Activated T-helper 17 cell treated with anti-CD3 and anti-CD28 coated beads, Interleukin-2, amount 50 U/mL, for 72 hours (primary cell): ENCODE measurements at regions not wholly inside any gene's neighbourhood (a gene's known extent, or its start where the extent isn't known, plus 50 kb on each side); places are given as distances from the start of the nearest gene placed in this dataset.

Experiments
- ATAC-seq: fragments of 150-1000 bp; cut with Tn5 transposase; replicated peaks from 2 replicates; pipeline ENCODE4 v1.10.0; 2021; ENCODE audit warnings: mild to moderate bottlenecking, moderate library complexity
- H3K27ac Mint-ChIP-seq: one replicate; pipeline ENCODE4 v1.8.0; 2022; ENCODE audit warnings: mixed read lengths
- H3K27me3 Mint-ChIP-seq: one replicate; pipeline ENCODE4 v1.8.0; 2022; ENCODE audit warnings: mixed read lengths
- H3K36me3 Mint-ChIP-seq: one replicate; pipeline ENCODE4 v1.8.0; 2022; ENCODE audit warnings: low read depth, mild to moderate bottlenecking, mixed read lengths
- H3K4me1 Mint-ChIP-seq: one replicate; pipeline ENCODE4 v1.8.0; 2022; ENCODE audit warnings: mixed read lengths
- H3K4me3 Mint-ChIP-seq: one replicate; pipeline ENCODE4 v1.8.0; 2022; ENCODE audit warnings: mild to moderate bottlenecking, mixed read lengths
- H3K9me3 Mint-ChIP-seq: one replicate; pipeline ENCODE4 v1.8.0; 2022; ENCODE audit warnings: mixed read lengths

DNA sequence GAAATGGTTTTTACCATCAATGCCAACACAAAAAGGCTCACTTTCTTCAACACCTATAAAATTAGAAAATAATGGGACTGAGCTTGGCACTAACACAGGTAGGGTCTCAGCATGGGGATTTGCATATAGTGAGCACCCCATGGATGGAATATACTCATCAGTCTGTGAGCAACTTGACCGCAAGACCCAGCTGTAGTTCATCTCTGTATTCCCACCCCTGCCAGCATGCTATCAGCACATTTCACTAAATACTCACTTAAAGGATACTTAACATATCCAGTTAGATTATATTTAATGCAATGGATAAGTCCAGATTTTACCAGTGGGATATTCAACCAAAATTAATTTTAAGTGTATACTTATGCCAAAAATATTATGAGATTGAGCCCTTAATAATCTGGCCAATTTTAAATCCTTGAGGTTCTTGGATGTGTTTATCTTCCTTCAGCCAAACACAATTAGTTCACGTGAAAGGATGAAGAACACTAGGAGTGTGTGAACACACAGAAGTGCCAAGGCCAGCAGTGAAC, 66.7 kb downstream of the C16orf95 start:
- Mint-ChIP-seq H3K27me3 (no peaks in the 10 kb centered on the region), H3K4me3 (no peak overlapping the region), H3K27ac (no peak overlapping the region), H3K36me3 (no peaks in the 10 kb centered on the region), H3K4me1 (no peaks in the 10 kb centered on the region), H3K9me3 (no peaks in the 10 kb centered on the region)
- ATAC-seq, result no peak

DNA sequence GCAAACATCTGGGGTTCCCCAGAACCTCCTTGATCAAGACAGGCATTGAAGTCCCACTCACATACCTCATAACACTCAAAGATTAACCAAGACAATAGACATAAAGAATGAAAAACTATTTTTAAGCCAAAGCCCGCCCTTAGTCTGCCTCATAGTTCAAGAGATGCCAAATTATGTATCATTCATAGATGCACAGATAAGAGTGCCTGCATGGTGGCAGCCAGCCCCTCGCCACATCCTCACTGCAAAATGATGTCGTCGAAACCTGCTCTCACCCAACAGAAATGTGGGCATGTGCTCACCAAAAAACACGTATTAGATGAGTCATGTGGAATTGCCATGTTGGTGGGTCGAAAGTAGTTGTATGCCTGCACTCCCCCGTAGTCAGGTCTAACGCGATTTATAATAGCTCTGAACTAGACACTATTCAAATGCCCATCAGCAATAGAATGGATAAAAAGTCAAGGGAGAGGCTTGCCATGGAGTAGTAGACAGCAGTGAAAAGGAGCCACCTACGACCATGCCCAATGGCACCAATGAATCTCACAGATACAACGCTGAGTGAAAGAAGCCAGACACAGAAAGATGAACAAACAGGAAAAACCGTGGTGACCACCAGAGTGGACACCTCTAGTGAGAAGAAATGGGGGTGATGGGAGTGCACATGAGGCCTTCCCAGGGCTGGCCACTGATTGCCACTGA, 64.8 kb downstream of the C16orf95 start:
- H3K4me3 Mint-ChIP-seq, result no peak overlapping the region
- H3K4me1 Mint-ChIP-seq, result no peaks in the 10 kb centered on the region
- no peaks in the 10 kb centered on the region for H3K27me3 Mint-ChIP-seq
- no peak overlapping the region for H3K27ac Mint-ChIP-seq
- ATAC-seq, result peak; percentile 34
- no peaks in the 10 kb centered on the region for H3K9me3 Mint-ChIP-seq
- no peaks in the 10 kb centered on the region for H3K36me3 Mint-ChIP-seq
